ENCODE measurements at regions not wholly inside any gene's neighbourhood (a gene's known extent, or its start where the extent isn't known, plus 50 kb on each side); places are given as distances from the start of the nearest gene placed in this dataset.

GRCh38 chr1:36612881-36613280 is 130.2 kb upstream of the CSF3R start:
- Histone ChIP-seq H3K27ac (no peak overlapping the region), H3K4me3 (no peak overlapping the region), H3K9me3 (no peaks in the 10 kb centered on the region), H3K4me1 (no peaks in the 10 kb centered on the region), H3K36me3 (no peaks in the 10 kb centered on the region), H3K27me3 (peaks cover 0 to 52% (median 32%) of the 10 kb centered on the region in 7 donors)
- peak in 1 of 9 donors; percentile 11 for TF ChIP-seq CTCF (IDR thresholded peaks at IDR 0.05)
- WGBS, 2 donors = 30 to 32% methylated on average over 8 of the region's 8 CpGs
- no peak for ATAC-seq
- no peak for DNase-seq
- intact Hi-C loops (cut with DNase I) = no loop called here

- Histone ChIP-seq H3K9me3 (no peaks in the 10 kb centered on the region), H3K27me3 (peaks cover 0 to 55% (median 34%) of the 10 kb centered on the region in 7 donors), H3K27ac (no peak overlapping the region), H3K4me1 (no peaks in the 10 kb centered on the region), H3K36me3 (no peaks in the 10 kb centered on the region), H3K4me3 (no peak overlapping the region)
- no peak for TF ChIP-seq CTCF (IDR thresholded peaks at IDR 0.05)
- ATAC-seq = no peak
- WGBS, 2 donors = 76 to 80% methylated on average over 10 of the region's 10 CpGs
- DNase-seq = no peak
- intact Hi-C loops (cut with DNase I) = no loop called here
Observed at GRCh38 chr1:36612121-36612520, 129.4 kb upstream of the CSF3R start.

GRCh38 chr1:36609241-36610027 is 126.7 kb upstream of the CSF3R start:
- intact Hi-C loops (cut with DNase I) = no loop called here

GRCh38 chr1:36608272-36608671 is 125.6 kb upstream of the CSF3R start:
- H3K9me3 ChIP-seq = no peaks in the 10 kb centered on the region
- intact Hi-C loops (cut with DNase I) = no loop called here
- peaks cover 0 to 49% (median 31%) of the 10 kb centered on the region in 7 donors for H3K27me3 ChIP-seq
- no peak for TF ChIP-seq CTCF (IDR thresholded peaks at IDR 0.05)
- H3K4me1 ChIP-seq = no peaks in the 10 kb centered on the region
- H3K4me3 ChIP-seq = no peak overlapping the region
- 34 to 65% methylated on average over 1 of the region's 1 CpG for WGBS, 2 donors
- no peak overlapping the region for H3K27ac ChIP-seq
- DNase-seq = no peak
- ATAC-seq = no peak
- no peaks in the 10 kb centered on the region for H3K36me3 ChIP-seq

More at GRCh38 chr1:36609241-36610027, 126.7 kb upstream of the CSF3R start:
- peak in 7 of 9 donors; percentile 36 to 69 (median 45) for TF ChIP-seq CTCF (IDR thresholded peaks at IDR 0.05)
- no peak overlapping the region for H3K4me3 ChIP-seq
- H3K9me3 ChIP-seq = no peaks in the 10 kb centered on the region
- H3K27me3 ChIP-seq = peaks cover 0 to 51% (median 34%) of the 10 kb centered on the region in 7 donors
- no peaks in the 10 kb centered on the region for H3K36me3 ChIP-seq
- WGBS, 2 donors = 38 to 41% methylated on average over 6 of the region's 6 CpGs
- no peaks in the 10 kb centered on the region for H3K4me1 ChIP-seq
- ATAC-seq (no peak), DNase-seq (peak in 1 of 2 donors; percentile 7)
- H3K27ac ChIP-seq = no peak overlapping the region
